Activated T-cell treated with anti-CD3 and anti-CD28 coated beads for 1 hour (primary cell): ENCODE measurements at regions not wholly inside any gene's neighbourhood (a gene's known extent, or its start where the extent isn't known, plus 50 kb on each side); places are given as distances from the start of the nearest gene placed in this dataset.
"Not testable (repeated sequence)": the region's sequence is repeated elsewhere in the genome, so short reads cannot be mapped to it uniquely, and the experiment has no call there.

Source experiments
- DNase-seq: peaks from one replicate; pipeline ENCODE4 v3.0.0-alpha.2; 2020; ENCODE audit warnings: low read depth

DNA sequence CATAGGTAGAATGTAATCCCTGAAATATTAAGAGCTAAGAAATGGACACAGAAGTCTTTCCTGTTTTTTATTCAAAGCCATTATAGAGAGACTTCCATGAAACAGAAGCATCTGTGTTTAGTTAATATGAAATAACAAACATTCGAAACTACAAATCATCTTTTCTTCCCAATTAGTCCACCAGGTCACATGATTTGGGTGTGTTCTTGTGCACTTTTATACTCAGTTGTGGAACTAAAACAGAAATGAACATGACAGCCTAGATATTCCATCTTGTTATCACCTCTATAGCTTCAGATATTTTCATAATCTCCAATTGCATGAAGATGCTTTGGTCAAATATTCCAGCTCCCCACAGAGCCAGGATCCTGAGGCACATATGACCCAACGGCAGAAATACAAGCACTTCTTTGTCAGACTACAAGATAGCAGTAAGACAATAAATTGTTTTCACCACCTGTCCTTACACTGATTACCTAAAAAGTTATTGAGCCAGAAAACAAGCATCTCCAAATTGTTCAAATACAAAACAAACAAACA, 116.8 kb upstream of the BEND6 start:
- DNase-seq = no peak

DNA sequence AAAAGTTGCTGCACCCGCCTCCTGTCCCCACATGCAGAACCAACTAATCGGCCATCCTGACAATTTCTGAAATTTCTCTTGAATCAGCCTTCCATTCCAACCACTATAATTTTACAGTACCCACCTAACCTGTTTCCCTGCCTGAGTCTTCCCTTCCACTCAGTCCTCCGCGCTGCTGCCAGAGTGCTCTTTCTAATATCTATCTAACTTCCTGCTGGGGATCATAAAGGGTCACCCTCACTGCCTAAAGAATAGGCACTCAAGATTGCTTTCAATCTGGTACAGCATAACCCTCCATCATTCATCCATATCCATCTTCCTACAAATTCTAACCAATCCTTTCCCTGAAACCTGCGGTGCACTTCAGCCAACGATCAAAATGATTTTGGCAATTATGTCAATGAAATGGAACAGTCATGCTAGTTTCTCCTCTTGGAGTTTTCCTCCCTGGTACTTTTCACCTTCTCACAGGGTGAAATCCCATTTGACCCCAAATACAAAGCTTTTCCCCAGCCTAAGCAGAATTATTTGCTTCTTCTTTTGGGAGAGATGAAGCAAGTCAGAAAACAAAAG, 117.5 kb upstream of the BEND6 start:
- DNase-seq = no peak

- no peak for DNase-seq
These were observed 119.3 kb upstream of the BEND6 start for GRCh38 chr6:56835612-56836011.

DNA sequence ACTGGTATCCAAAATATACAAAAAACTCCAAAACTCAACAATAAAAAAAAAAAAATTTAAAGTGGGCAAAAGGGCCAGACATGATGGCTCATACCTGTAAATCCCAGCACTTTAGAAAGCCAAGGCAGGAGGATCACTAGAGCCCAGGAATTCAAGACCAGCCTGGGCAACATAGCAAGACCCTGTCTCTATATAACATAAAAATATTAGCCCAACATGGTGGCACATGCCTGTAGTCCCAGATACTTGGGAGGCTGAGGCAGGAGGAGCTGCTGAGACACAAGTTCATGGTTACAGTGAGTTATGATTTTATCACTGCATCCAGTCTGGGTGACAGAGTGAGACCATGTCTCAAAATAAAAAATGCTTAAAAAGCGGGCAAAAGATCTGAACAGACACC, 121.0 kb upstream of the BEND6 start:
- no peak for DNase-seq

DNA sequence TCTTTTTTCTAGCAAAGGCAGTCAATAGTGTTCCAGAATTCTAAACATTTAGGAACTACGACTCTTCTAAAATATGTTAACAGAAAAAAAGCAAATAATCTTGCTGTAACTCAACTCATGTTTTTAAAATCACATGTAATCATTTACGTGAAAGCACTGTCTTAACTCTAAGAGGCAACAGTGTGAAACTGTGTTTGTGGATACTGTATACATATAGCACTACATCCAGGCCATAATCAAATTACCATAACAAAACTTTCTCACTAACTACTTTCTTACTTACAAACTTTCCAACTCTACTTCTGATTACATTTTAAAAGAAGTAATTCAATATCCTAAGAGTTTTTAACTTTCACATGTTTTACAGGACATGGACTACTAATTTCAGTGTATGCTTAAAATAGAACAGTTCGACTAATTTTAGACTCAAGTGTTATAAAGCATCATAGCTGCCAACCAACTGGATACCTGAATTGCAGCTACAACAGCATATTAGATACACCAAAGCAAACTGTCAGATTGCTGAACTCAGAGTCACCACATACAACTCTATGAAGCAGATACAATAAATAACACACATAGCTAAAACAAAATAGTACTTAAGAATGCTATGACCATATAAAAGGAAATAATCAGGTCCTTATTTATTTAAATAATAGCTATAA, 121.6 kb upstream of the BEND6 start:
- no peak for DNase-seq

DNA sequence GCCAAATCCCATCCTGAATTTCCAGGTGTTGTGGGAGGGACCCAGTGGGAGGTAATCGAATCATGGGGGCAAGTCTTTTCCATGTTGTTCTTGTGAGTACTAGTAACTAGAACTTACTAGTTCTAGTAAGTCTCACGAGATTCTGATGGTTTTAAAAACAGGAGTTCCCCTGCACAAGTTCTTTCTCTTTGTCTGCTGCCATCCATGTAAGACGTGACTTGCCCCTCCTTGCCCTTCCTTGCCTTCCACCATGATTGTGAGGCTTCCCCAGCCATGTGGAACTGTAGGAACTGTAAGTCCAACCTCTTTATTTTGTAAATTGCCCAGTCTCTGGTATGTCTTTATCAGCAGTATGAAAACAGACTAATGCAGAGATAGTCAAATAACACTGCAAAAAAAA, 122.7 kb upstream of the BEND6 start:
- DNase-seq = no peak

GRCh38 chr6:56831334-56831733, 123.6 kb upstream of the BEND6 start:
- DNase-seq = no peak

GRCh38 chr6:56827908-56828649, 126.8 kb upstream of the BEND6 start:
- DNase-seq = no peak

DNA sequence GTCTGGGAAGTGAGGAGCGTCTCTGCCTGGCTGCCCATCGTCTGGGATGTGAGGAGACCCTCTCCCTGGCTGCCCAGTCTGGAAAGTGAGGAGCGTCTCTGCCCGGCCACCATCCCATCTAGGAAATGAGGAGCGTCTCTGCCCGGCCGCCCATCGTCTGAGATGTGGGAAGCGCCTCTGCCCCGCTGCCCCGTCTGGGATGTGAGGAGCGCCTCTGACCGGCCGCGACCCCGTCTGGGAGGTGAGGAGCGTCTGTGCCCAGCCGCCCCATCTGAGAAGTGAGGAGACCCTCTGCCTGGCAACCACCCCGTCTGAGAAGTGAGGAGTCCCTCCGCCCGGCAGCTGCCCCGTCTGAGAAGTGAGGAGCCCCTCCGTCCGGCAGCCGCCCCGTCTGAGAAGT, 130.5 kb upstream of the BEND6 start:
- DNase-seq = not testable (repeated sequence)

DNA sequence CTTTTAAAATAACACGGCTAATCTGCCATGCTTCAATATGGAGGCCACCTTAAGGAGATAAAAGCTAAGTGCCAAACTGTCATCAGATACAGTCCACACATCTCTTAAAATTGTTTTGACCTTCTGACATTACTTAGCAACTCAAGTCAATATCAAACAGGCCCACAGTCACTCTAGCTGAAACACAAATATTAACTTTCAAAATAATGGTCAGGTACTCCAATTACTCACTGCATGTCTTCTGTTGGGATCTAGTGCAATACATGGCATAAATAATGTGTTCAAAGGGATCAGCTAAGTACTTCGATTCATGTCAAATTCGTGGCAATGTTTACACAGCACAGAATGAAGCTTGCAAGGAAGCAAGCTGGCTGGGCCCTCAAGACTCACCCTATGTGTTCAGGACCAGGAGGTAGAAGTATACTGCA, 133.9 kb upstream of the BEND6 start:
- DNase-seq = no peak

- DNase-seq = no peak
These were observed 134.8 kb upstream of the BEND6 start for GRCh38 chr6:56820060-56820459.

- no peak for DNase-seq
These were observed 135.3 kb upstream of the BEND6 start for GRCh38 chr6:56819604-56820003.

DNA sequence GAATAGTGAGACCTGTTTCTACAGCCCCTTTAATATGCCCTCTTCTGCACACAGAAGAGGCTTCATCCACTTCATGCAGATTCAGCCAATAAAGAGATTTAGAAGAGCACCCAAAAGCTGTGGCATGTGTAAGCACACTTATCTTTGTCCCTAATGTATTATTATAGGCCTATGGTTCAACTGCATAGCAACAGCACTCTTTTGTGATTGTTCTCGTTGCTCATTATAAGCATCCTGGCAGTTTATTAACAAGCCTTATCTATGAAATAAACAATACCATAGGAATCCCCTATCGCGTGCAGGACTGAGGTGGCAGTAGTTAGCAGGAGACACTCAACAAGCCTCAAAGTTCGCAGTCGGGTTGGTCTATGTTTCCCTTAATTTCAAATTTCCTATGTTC, 138.5 kb upstream of the BEND6 start:
- DNase-seq = no peak

- no peak for DNase-seq
These were observed 139.5 kb upstream of the BEND6 start for GRCh38 chr6:56815436-56815835.

DNA sequence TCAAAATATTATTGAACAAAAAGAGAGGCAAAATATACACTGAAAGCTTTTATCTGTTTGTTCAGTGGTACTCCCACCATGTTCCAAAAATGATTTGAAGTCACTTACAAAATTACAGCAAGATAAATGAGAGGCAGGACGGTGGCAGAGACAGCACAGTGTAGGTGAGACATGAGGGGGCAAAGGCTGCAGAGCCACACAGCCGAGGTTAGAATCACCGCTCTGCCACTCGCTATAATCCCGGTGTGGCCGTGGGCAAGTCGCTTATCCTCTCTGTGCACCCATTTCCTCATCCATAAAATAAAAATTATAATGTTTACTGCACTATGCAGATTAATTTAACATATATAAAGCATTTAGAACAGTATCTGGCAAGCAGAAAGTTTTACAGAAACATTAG, 140.1 kb upstream of the BEND6 start:
- no peak for DNase-seq

DNA sequence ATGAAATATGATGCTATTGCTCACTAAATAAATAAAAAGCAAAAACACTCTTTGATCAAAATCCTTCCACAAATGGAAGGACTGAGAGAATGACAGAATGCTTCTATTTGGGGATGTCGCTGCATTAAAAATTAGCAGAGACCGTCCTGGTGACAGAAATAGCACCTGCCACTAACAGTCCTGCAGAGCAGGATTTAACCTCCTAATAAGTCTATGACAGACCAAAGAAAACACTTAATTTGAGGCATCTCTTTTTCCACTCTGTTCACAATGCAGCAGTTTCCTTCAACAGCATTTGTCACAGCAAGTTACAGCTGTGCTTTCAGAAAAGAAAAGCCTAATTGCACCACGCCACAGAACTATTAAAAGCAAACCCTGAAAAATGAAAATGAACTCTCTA, 140.6 kb upstream of the BEND6 start:
- no peak for DNase-seq

DNA sequence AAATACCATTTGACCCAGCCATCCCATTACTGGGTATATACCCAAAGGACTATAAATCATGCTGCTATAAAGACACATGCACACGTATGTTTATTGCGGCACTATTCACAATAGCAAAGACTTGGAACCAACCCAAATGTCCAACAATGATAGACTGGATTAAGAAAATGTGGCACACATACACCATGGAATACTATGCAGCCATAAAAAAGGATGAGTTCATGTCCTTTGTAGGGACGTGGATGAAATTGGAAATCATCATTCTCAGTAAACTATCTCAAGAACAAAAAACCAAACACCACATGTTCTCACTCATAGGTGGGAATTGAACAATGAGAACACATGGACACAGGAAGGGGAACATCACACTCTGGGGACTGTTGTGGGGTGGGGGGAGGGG, 142.1 kb upstream of the BEND6 start:
- not testable (repeated sequence) for DNase-seq

- no peak for DNase-seq
These were observed 146.0 kb upstream of the BEND6 start for GRCh38 chr6:56808871-56809359.

DNA sequence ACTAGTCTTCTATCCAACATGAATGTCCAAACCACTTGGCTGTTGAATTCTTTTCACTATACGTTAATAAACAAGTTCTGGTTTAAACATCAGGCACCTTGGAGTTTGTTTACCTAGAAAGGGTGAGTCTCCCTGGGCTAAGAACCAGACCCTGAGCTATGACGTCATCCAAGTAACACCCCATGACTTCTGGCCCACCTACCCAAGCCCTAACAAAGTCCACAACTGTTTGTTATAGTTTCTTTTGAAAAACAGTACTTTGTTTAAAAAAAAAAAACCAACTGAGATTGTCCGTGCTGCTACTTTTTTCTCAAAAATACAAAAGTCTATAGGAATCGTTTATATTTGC, 146.9 kb upstream of the BEND6 start:
- no peak for DNase-seq

DNA sequence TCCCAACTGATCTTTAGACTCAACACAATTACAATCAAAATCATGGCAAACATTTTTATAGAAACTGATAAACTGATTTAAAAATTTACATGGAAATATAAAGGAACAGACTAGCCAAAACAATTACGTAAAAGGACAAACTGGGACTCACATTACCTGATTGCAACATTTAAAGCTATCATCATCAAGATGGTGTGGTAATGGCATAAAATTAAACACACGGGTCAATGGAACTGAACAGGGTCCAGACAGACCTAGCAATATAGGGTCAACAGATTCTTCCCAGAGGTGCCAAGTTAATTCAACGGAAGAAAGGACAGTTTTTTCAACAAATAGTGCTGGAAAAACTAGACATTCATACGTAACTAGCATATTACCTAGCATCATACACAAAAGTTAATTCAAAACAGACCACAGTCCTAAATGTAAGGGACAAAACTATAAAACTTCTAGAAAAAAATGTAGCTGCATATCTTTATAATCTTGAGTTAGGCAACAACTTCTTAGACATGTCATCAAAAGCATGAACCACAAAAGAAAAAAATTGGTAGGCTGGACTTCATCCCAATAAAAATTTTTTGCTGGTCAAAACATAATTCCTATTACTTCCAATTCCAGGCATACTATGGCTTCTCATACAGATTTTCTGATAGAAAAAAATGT, 147.4 kb upstream of the BEND6 start:
- DNase-seq = no peak

DNA sequence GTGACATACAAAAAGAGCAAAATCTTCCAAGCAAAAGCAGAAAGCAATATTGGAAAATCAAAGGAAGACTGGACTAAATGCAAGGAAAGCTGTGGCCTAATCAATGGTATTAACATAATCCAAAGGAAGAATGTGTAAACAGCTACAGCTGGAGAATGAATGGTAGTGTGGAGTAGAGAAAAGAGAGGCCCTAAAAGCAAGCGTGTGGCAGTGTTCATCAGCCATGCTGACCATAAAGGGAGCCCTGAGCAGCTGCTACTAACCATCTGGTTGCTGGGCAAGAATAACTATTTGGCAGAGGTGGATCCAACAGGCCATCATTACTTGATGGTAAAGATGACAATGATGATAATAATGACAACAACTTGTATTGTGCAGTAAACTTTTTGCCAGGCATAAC, 148.5 kb upstream of the BEND6 start:
- DNase-seq = no peak

DNA sequence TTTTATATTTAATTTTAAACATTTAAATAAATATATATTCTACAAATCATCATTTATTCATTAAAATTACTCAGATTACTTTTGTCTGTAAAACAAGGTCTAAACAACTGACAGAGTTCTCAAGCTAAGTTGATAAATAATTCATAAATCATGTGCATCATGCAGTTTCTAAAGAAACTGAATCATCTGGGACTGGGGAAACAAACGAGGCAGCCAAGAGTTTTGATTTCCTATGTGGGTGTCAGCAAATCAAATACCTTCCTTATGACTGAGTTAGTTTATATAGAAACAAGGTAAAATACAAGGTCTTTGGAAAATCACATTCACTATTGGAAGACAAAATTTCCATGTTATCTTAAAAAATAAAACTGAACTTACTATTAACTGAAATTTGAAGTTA, 149.9 kb upstream of the BEND6 start:
- DNase-seq = no peak

DNA sequence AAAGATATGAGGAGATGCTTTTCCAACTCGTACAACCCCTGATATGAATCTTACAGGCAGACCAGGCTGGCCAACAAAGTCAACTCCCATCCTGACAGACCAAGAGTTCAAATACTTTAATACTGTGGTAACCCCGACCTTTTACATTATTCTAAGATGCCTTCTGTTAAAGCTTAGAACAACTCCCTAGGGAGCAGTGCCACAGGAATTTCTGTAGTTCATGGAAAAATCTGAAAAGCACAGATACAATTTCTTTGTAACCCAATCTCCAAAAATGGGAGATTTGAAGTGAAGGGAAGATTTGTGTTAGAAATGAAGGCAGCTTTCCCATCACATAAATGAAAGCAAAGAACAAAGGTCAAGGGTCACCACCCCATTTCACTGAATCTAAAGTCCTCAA, 151.3 kb upstream of the BEND6 start:
- DNase-seq = no peak
